ENCODE measurements at regions not wholly inside any gene's neighbourhood (a gene's known extent, or its start where the extent isn't known, plus 50 kb on each side); places are given as distances from the start of the nearest gene placed in this dataset.

DNA sequence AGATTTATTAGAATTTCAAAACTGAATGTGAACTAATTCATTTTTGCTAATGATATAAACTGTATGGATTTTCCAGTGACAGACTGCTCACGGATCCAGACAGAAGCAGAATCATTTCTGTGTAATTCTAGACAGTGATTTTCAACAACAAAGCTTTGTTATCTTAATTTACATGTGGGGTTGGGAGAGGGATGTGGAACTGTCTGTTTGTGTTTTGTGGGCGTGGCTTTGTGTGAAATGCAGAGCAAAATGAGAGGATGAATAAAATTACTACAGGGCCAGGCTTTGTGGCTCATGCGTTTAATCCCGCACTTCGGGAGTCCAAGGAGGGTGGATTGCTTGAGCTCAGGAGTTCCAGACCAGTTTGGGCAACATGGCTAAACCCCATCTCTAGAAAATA, 834.7 kb downstream of the GALC start:
- TF ChIP-seq, protein P1, sequence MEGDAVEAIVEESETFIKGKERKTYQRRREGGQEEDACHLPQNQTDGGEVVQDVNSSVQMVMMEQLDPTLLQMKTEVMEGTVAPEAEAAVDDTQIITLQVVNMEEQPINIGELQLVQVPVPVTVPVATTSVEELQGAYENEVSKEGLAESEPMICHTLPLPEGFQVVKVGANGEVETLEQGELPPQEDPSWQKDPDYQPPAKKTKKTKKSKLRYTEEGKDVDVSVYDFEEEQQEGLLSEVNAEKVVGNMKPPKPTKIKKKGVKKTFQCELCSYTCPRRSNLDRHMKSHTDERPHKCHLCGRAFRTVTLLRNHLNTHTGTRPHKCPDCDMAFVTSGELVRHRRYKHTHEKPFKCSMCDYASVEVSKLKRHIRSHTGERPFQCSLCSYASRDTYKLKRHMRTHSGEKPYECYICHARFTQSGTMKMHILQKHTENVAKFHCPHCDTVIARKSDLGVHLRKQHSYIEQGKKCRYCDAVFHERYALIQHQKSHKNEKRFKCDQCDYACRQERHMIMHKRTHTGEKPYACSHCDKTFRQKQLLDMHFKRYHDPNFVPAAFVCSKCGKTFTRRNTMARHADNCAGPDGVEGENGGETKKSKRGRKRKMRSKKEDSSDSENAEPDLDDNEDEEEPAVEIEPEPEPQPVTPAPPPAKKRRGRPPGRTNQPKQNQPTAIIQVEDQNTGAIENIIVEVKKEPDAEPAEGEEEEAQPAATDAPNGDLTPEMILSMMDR (IDR thresholded peaks at IDR 0.05), result no peak

DNA sequence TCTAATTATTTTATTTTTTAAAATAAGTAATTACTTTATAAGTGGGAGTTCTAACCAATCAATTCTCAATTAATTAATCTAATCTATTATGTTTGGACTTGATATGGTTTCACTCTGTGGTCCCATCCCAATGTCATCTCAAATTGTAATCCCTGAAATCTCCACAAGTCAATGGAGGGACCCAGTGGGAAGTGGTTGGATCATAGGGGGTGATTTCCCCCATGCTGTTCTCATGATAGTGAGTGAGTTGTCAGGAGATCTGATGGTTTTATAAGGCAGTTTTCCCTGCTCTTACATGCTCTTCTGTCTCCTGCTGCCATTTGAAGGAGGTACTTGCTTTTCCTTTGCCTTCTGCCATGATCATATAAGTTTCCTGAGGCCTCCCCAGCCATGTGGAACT, 836.1 kb downstream of the GALC start:
- TF ChIP-seq, protein P1 (IDR thresholded peaks at IDR 0.05), result no peak

DNA sequence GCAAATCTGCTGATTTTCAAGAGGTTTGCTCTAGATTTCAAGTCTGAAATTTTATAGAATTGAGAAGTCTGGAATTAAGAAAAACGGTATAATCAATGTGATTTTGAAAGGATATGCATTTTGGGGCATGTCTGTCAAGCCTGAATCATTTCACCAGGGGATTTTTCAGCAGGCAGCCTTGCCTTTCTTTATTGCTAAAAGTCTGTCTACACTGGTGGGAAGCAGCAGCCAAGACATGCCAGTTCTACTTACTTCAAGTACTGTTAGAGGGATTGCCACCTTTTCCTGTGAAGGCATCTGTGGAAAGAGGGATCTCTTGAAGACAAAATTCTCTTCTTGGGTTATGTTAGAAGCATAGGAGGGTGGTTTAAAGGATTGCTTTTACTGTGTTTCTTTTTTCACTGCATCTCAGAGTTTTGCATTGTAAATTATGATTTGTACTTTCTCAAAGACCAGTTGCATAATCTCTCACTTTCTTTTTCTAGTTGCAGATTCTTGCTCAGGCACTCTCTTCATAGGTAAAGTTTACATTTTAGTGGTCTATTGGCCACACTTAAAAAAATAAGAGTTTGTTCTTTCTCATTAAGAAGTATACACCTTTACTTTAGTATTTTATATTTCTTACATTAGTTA, 837.0 kb downstream of the GALC start:
- TF ChIP-seq, protein P1 (IDR thresholded peaks at IDR 0.05), result no peak

DNA sequence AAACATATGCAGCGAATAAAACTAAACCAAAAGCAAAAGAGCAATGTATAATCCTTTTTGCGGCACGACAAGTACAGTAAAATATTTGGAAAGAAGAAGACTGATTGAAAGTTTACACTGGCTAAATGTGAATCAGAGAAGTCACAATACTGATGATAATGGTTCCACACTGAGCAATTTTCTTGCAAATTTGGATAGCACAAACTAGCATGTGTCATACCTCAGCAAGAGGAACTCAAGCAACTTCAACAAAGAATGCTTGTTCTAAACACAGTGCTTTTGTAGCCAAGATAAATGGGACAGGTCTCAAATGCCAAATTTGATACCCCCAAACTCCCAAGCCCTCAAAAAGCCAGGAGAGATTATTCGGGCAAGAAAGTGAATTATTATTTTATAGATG, 839.1 kb downstream of the GALC start:
- TF ChIP-seq, protein P1 (IDR thresholded peaks at IDR 0.05), result no peak

DNA sequence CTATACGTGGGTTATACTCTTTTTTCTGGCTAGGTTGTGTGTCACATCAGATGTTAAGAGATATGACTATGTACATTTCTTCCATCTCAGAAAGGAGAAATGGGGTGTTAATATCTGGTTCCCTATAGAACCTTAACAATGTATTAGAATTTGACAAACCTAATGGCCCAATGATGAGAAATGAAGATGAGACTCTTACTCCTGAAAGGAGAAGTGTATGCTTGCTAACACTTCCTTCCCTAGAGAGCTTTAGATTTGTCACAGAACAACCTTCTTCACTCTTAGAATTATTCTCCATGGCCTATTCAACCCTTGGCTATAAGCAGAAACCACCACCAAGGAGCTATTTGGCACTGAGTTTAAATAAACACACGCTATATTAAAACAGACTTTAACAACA, 839.6 kb downstream of the GALC start:
- TF ChIP-seq, protein P1 (IDR thresholded peaks at IDR 0.05), result no peak

DNA sequence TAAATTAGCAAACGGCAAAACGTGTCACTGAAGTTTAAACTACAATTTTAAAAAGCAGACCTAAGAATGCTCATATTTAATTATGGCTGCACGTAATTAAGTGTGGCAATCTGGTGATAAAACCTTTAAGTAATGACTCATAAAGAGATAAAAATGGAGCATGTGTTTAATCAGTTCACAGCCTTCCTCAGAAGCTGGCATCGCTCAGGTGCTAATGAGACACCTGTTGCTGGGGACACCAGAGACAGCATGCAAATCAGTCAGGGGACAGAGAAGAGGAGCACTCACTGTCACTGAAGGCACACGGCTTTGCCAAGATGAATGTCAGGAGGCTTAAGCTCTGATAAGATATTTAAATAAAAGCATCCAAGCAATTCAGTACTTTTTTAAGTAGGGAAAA, 840.3 kb downstream of the GALC start:
- TF ChIP-seq, protein P1 (IDR thresholded peaks at IDR 0.05), result no peak

DNA sequence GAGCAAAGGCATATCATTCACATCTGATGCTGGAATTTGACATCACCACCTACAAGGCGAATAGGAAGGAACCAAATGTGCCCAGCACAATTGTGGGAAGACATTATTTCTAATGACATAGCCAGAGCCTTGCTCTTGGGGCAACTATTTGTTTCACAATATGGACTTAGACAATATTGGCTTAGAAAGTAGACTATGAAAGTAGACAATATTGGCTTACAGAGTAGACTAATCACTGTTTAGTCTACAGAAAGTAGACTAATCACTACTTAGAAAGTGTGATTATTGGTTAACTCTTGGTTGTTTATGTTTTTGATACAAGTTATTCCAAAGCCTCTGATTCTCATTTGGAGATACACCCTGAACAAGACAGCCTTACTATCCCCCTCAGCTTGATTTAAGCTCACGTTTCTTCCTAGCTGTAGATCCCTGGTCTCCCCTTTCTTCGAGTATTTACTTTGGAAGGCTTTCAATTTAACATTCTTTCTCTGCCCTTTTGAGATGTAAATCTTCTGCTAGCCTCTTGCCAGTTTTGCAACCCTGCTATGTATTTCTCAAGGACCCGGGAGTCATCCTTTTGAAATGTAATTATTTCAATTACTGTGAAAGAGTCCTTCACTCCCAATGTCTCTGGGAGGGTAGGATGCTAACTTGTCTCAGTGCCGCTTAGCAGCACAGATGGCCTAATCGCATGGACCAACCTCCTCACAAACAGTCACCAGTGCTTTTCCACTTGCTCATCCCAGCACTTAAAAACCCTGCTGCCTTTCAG, 843.2 kb downstream of the GALC start:
- TF ChIP-seq, protein P1 (IDR thresholded peaks at IDR 0.05), result no peak

All from LNCAP (cell line).